Mucosa of rectum (tissue), 2 donors: ENCODE measurements at regions not wholly inside any gene's neighbourhood (a gene's known extent, or its start where the extent isn't known, plus 50 kb on each side); places are given as distances from the start of the nearest gene placed in this dataset.

Experiments
- H3K27ac ChIP-seq, 2 donors: one replicate each; pipeline ENCODE4 v1.7.0; 2013; ENCODE audit warnings: inconsistent platforms in 2 of 2, low read depth in 2 of 2, low read length in 2 of 2
- H3K27me3 ChIP-seq, 2 donors: one replicate each; pipeline ENCODE4 v1.7.0; 2013; ENCODE audit warnings: low read length in 2 of 2; ENCODE audit not compliant: control insufficient read depth in 2 of 2, insufficient read depth in 2 of 2
- H3K36me3 ChIP-seq, 2 donors: one replicate each; pipeline ENCODE4 v1.7.0; 2013; ENCODE audit warnings: low read length in 2 of 2; ENCODE audit not compliant: control insufficient read depth in 2 of 2, insufficient read depth in 2 of 2
- H3K4me1 ChIP-seq, 2 donors: one replicate each; pipeline ENCODE4 v1.7.0; 2013; ENCODE audit warnings: low read length in 2 of 2, mild to moderate bottlenecking in 1 of 2; ENCODE audit not compliant: control insufficient read depth in 2 of 2, insufficient read depth in 2 of 2
- H3K4me3 ChIP-seq, 2 donors: one replicate each; pipeline ENCODE4 v1.7.0; 2013; ENCODE audit warnings: low read length in 2 of 2
- H3K9ac ChIP-seq, 2 donors: one replicate each; pipeline ENCODE4 v1.7.0; 2013; ENCODE audit warnings: low read length in 2 of 2, low read depth in 1 of 2, mild to moderate bottlenecking in 1 of 2
- H3K9me3 ChIP-seq, 2 donors: one replicate each; pipeline ENCODE4 v1.7.0; 2013; ENCODE audit warnings: low read length in 2 of 2; ENCODE audit not compliant: control insufficient read depth in 2 of 2
- donor health status: healthy.
- donor health status: Normal muscosa, but diverticular disease.

- H3K27ac ChIP-seq, result no peak overlapping the region
- H3K9ac ChIP-seq, result no peak overlapping the region
- no peak overlapping the region for H3K4me3 ChIP-seq
- H3K36me3 ChIP-seq, result no peaks in the 10 kb centered on the region
- H3K4me1 ChIP-seq, result no peaks in the 10 kb centered on the region
- H3K9me3 ChIP-seq, result no peaks in the 10 kb centered on the region
- no peaks in the 10 kb centered on the region for H3K27me3 ChIP-seq
These were observed 115.1 kb downstream of the NAB1 start for GRCh38 chr2:190763901-190764514.

- H3K4me3 ChIP-seq, result no peak overlapping the region
- H3K27me3 ChIP-seq, result no peaks in the 10 kb centered on the region
- H3K4me1 ChIP-seq, result no peaks in the 10 kb centered on the region
- H3K9ac ChIP-seq, result no peak overlapping the region
- no peaks in the 10 kb centered on the region for H3K36me3 ChIP-seq
- no peak overlapping the region for H3K27ac ChIP-seq
- H3K9me3 ChIP-seq, result no peaks in the 10 kb centered on the region
These were observed 115.0 kb upstream of the GLS start for GRCh38 chr2:190765386-190766173.

GRCh38 chr2:190766174-190766572 is 114.4 kb upstream of the GLS start:
- no peaks in the 10 kb centered on the region for H3K4me1 ChIP-seq
- no peaks in the 10 kb centered on the region for H3K27me3 ChIP-seq
- no peaks in the 10 kb centered on the region for H3K36me3 ChIP-seq
- no peak overlapping the region for H3K27ac ChIP-seq
- no peaks in the 10 kb centered on the region for H3K9me3 ChIP-seq
- H3K4me3 ChIP-seq, result no peak overlapping the region
- H3K9ac ChIP-seq, result no peak overlapping the region

GRCh38 chr2:190766595-190766994 is 114.0 kb upstream of the GLS start:
- Histone ChIP-seq H3K36me3 (no peaks in the 10 kb centered on the region), H3K4me1 (no peaks in the 10 kb centered on the region), H3K9ac (no peak overlapping the region), H3K27ac (no peak overlapping the region), H3K4me3 (no peak overlapping the region), H3K9me3 (no peaks in the 10 kb centered on the region), H3K27me3 (no peaks in the 10 kb centered on the region)

- H3K4me1 ChIP-seq, result no peaks in the 10 kb centered on the region
- no peak overlapping the region for H3K27ac ChIP-seq
- H3K27me3 ChIP-seq, result no peaks in the 10 kb centered on the region
- no peaks in the 10 kb centered on the region for H3K9me3 ChIP-seq
- no peak overlapping the region for H3K4me3 ChIP-seq
- H3K36me3 ChIP-seq, result no peaks in the 10 kb centered on the region
- H3K9ac ChIP-seq, result no peak overlapping the region
These were observed 112.8 kb upstream of the GLS start for GRCh38 chr2:190767821-190768220.

GRCh38 chr2:190769258-190769657 is 111.4 kb upstream of the GLS start:
- no peak overlapping the region for H3K9ac ChIP-seq
- H3K36me3 ChIP-seq, result no peaks in the 10 kb centered on the region
- H3K4me1 ChIP-seq, result no peaks in the 10 kb centered on the region
- H3K4me3 ChIP-seq, result no peak overlapping the region
- no peaks in the 10 kb centered on the region for H3K27me3 ChIP-seq
- H3K27ac ChIP-seq, result no peak overlapping the region
- no peaks in the 10 kb centered on the region for H3K9me3 ChIP-seq

GRCh38 chr2:190771726-190772125 is 108.9 kb upstream of the GLS start:
- no peak overlapping the region for H3K27ac ChIP-seq
- no peaks in the 10 kb centered on the region for H3K27me3 ChIP-seq
- H3K9me3 ChIP-seq, result no peaks in the 10 kb centered on the region
- H3K4me1 ChIP-seq, result no peaks in the 10 kb centered on the region
- H3K4me3 ChIP-seq, result no peak overlapping the region
- H3K36me3 ChIP-seq, result no peaks in the 10 kb centered on the region
- no peak overlapping the region for H3K9ac ChIP-seq

GRCh38 chr2:190780594-190780993 is 100.0 kb upstream of the GLS start:
- Histone ChIP-seq H3K27ac (no peak overlapping the region), H3K4me1 (no peaks in the 10 kb centered on the region), H3K9me3 (peaks cover 0 to 3% of the 10 kb centered on the region in 2 donors), H3K9ac (no peak overlapping the region), H3K36me3 (no peaks in the 10 kb centered on the region), H3K27me3 (no peaks in the 10 kb centered on the region), H3K4me3 (no peak overlapping the region)

GRCh38 chr2:190781604-190782198 is 98.9 kb upstream of the GLS start:
- peaks cover 0 to 4% of the 10 kb centered on the region in 2 donors for H3K4me1 ChIP-seq
- H3K27me3 ChIP-seq, result no peaks in the 10 kb centered on the region
- no peak overlapping the region for H3K27ac ChIP-seq
- no peak overlapping the region for H3K4me3 ChIP-seq
- no peak overlapping the region for H3K9ac ChIP-seq
- no peaks in the 10 kb centered on the region for H3K36me3 ChIP-seq
- H3K9me3 ChIP-seq, result peaks cover 0 to 3% of the 10 kb centered on the region in 2 donors

- Histone ChIP-seq H3K4me3 (no peak overlapping the region), H3K27me3 (no peaks in the 10 kb centered on the region), H3K9ac (no peak overlapping the region), H3K27ac (no peak overlapping the region), H3K9me3 (peaks cover 0 to 3% of the 10 kb centered on the region in 2 donors), H3K36me3 (no peaks in the 10 kb centered on the region), H3K4me1 (peaks cover 0 to 6% of the 10 kb centered on the region in 2 donors)
These were observed 98.4 kb upstream of the GLS start for GRCh38 chr2:190782264-190782663.
